ENCODE measurements at regions not wholly inside any gene's neighbourhood (a gene's known extent, or its start where the extent isn't known, plus 50 kb on each side); places are given as distances from the start of the nearest gene placed in this dataset.

GRCh38 chr13:32962342-32962741, 53.9 kb upstream of the KL start:
- Histone ChIP-seq H3K27me3 (replicated peaks) (no peaks in the 10 kb centered on the region), H3K27ac (no peak overlapping the region), H3K36me3 (replicated peaks) (no peaks in the 10 kb centered on the region), H3K4me3 (ENCODE audit: low read depth, low read length) (no peak overlapping the region)
- no peak for TF ChIP-seq CTCF (IDR thresholded peaks at IDR 0.05; ENCODE audit: low read depth, low read length, missing control alignments)
- no peak for DNase-seq
- in situ Hi-C loops (cut with HindIII; ENCODE audit: low pct_ligation_motif_present, low sequenced_read_pairs), result no loop called here

GRCh38 chr13:32964987-32965386, 51.2 kb upstream of the KL start:
- no peak for TF ChIP-seq CTCF (IDR thresholded peaks at IDR 0.05; ENCODE audit: low read depth, low read length, missing control alignments)
- in situ Hi-C loops (cut with HindIII; ENCODE audit: low pct_ligation_motif_present, low sequenced_read_pairs), result no loop called here
- H3K36me3 ChIP-seq (replicated peaks), result no peaks in the 10 kb centered on the region
- no peak overlapping the region for H3K4me3 ChIP-seq (ENCODE audit: low read depth, low read length)
- no peak for DNase-seq
- H3K27me3 ChIP-seq (replicated peaks), result no peaks in the 10 kb centered on the region
- H3K27ac ChIP-seq, result no peak overlapping the region

Data from brain microvascular endothelial cell (primary cell).